ENCODE measurements at regions not wholly inside any gene's neighbourhood (a gene's known extent, or its start where the extent isn't known, plus 50 kb on each side); places are given as distances from the start of the nearest gene placed in this dataset.

DNA sequence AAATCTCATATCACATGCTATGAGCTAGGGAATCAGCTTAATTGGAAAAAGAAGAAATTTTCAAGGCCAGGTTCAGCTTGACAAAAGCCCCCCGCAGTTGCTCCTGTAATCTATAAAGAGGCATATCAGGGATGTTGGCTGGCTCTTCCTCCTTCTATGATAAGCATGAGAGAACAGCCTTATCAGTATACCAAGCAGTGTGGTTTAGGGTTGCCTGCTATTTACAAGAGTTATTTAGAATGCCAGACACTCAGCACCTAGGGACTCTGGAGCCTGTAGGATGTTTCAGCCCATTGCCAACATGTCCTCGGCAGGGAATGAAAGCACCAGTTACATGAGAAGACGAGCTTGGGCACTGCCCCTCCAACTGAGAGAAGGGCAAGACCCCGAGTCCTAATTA, 89.5 kb upstream of the TMPO start:
- no peak for TF ChIP-seq CEBPB (tag; IDR thresholded peaks at IDR 0.05)
- TF ChIP-seq, protein P1, sequence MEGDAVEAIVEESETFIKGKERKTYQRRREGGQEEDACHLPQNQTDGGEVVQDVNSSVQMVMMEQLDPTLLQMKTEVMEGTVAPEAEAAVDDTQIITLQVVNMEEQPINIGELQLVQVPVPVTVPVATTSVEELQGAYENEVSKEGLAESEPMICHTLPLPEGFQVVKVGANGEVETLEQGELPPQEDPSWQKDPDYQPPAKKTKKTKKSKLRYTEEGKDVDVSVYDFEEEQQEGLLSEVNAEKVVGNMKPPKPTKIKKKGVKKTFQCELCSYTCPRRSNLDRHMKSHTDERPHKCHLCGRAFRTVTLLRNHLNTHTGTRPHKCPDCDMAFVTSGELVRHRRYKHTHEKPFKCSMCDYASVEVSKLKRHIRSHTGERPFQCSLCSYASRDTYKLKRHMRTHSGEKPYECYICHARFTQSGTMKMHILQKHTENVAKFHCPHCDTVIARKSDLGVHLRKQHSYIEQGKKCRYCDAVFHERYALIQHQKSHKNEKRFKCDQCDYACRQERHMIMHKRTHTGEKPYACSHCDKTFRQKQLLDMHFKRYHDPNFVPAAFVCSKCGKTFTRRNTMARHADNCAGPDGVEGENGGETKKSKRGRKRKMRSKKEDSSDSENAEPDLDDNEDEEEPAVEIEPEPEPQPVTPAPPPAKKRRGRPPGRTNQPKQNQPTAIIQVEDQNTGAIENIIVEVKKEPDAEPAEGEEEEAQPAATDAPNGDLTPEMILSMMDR (IDR thresholded peaks at IDR 0.05 in 2 of 3, conservative IDR thresholded peaks at IDR 0.05 in 1 of 3; ENCODE audit: insufficient read depth in 2 of 3, low read depth in 1 of 3, low read length in 3 of 3), result no peak

Measured in K562 (cell line).